Lower leg skin (tissue), 4 donors: ENCODE measurements at regions not wholly inside any gene's neighbourhood (a gene's known extent, or its start where the extent isn't known, plus 50 kb on each side); places are given as distances from the start of the nearest gene placed in this dataset.

Experiments
- DNase-seq, 2 donors: peaks; one replicate each; pipeline ENCODE4 v3.0.0-alpha.2; 2019; ENCODE audit warnings: low spot score in 2 of 2
- H3K4me3 ChIP-seq: fragments of 200-600 bp; sonication (generic); 2 replicates; pipeline ENCODE4 v1.5.1; 2017; ENCODE audit warnings: mild to moderate bottlenecking, low read depth; ENCODE audit not compliant: poor library complexity, severe bottlenecking
- POLR2A ChIP-seq, 2 donors: fragments of 450-650 bp; IDR thresholded peaks; one replicate each; pipeline ENCODE4 v1.6.1; 2016 to 2017; ENCODE audit warnings: antibody characterized with exemption in 2 of 2, mild to moderate bottlenecking in 1 of 2, moderate library complexity in 1 of 2
- WGBS, 2 donors: methylation state at CpG; one replicate each; pipeline ENCODE4 v1.1.5; 2018; 5-methylcytosine and 5-hydroxymethylcytosine counted together
- intact Hi-C: fragments of 100-400 bp; cut with DNase I; formaldehyde crosslinking; loops from one replicate; pipeline ENCODE4 v1.15.0; 2023; ENCODE audit warnings: low total_unique reads
- TF ChIP-seq, protein P1 (sequence below), 3 donors: fragments of 450-650 bp; IDR thresholded peaks; one replicate each; pipeline ENCODE4 v1.5.1; 2016; ENCODE audit warnings: antibody characterized with exemption in 3 of 3, mild to moderate bottlenecking in 3 of 3, moderate library complexity in 2 of 3

DNA sequence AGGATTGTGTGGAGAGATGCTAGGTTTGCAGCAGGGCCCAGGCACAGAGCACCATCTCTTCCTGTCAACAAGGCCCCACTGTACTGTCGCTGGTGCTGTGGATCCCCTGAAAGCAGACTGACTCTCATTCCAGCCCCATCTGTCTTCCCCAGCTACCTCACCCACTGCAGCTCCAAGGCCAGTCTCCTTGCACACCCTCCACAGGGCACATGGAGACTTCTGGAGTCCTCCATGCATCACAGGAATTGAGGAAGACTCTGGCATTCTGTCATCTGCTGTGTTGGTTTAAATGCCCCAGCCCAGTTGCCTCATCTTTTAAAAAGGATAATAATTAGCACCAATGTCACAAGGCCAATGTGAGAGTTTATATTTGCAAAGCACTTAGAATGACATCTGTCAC, 301.2 kb downstream of the RPLP1 start:
- no peak for DNase-seq
- no peak for TF ChIP-seq POLR2A (IDR thresholded peaks at IDR 0.05)
- TF ChIP-seq, protein P1, sequence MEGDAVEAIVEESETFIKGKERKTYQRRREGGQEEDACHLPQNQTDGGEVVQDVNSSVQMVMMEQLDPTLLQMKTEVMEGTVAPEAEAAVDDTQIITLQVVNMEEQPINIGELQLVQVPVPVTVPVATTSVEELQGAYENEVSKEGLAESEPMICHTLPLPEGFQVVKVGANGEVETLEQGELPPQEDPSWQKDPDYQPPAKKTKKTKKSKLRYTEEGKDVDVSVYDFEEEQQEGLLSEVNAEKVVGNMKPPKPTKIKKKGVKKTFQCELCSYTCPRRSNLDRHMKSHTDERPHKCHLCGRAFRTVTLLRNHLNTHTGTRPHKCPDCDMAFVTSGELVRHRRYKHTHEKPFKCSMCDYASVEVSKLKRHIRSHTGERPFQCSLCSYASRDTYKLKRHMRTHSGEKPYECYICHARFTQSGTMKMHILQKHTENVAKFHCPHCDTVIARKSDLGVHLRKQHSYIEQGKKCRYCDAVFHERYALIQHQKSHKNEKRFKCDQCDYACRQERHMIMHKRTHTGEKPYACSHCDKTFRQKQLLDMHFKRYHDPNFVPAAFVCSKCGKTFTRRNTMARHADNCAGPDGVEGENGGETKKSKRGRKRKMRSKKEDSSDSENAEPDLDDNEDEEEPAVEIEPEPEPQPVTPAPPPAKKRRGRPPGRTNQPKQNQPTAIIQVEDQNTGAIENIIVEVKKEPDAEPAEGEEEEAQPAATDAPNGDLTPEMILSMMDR (IDR thresholded peaks at IDR 0.05): no peak
- intact Hi-C loops: no loop called here
- no peak overlapping the region for H3K4me3 ChIP-seq
- 100% methylated on average over 1 of the region's 1 CpG for WGBS, 2 donors

DNA sequence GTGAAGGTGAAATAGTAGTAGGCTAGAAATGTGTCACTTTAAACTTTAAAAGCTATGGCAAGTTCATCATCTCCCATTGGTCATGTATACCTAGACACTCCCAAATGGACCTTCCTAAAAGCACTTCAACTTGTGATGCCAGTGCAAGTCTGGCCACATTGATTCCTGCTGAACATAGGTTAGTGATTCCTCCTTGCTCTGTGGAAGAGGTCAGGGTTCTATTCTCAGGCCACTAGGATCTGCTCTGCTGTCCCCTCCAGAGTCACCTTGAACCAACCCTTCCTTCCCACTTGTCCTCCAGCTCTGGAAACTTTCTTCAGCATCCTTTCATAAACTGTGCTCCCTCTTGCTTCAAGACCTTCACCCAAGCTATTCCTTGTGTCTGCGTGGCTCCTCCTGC, 301.7 kb downstream of the RPLP1 start:
- TF ChIP-seq, protein P1 (IDR thresholded peaks at IDR 0.05): no peak
- TF ChIP-seq POLR2A (IDR thresholded peaks at IDR 0.05): no peak
- whole genome bisulfite sequencing, 2 donors: 96% methylated on average over 1 of the region's 1 CpG
- intact Hi-C loops: no loop called here
- H3K4me3 ChIP-seq: no peak overlapping the region
- no peak for DNase-seq

DNA sequence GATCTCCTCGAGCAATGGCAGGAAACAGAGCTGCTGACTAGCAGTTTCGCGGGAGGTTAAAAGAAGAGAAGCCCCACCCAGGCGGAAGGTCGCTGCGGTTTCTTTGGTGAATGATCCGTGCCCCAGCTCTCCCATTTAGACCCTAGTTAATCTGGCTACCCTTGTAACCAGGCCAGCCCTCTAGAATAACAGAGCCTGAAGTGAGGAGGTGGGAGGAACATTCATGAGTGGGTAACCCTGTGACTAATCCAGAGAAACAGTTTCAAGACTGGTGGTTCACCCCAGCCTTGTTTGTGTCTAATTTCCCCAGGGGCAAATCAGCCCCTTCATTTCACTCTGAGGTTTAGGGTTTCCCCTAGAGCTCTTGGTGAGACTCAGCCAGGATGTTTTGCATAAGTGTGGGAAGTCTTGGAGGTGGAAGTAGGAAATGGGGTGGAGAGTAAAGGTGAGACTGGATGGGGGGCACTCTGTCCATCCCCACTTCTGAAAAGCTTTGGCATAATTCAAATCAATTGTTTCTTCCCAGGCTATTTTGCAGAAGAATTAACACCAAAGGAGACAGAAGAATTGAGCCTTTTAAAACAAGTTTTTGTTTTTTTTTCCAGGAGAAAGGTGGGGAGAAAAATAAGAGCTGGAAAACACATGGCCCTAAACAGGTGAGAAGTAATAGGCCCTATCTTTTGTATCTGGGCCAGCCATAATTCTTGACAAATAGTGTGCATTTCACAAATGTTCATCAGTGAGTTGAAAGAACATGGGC, 303.1 kb downstream of the RPLP1 start:
- no peak for DNase-seq
- H3K4me3 ChIP-seq: no peak overlapping the region
- 44 to 65% methylated on average over 7 of the region's 7 CpGs for WGBS, 2 donors
- TF ChIP-seq, protein P1 (IDR thresholded peaks at IDR 0.05): no peak
- no peak for TF ChIP-seq POLR2A (IDR thresholded peaks at IDR 0.05)
- intact Hi-C loops: no loop called here

DNA sequence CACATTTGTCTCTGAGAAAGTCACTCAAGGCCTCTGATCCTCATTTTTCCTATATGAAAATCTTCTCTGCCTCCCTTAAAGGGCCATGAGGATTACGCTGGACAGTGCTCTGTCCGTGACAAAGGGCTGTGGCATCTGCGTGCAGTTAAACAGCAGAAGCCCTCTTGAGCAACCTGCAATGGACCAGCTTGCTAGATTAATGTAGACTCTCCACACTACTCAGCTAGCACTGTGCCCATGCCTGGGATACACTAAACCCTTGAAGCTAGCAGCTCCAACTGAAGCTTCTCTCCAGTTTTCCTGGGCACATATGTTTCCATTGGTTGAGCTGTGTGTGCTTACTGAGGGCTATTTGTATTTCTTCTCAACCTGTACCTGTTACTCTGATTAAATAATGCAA, 303.8 kb downstream of the RPLP1 start:
- intact Hi-C loops: no loop called here
- no peak for TF ChIP-seq POLR2A (IDR thresholded peaks at IDR 0.05)
- TF ChIP-seq, protein P1 (IDR thresholded peaks at IDR 0.05): no peak
- WGBS, 2 donors: 98% methylated on average over 3 of the region's 3 CpGs
- no peak overlapping the region for H3K4me3 ChIP-seq
- no peak for DNase-seq

DNA sequence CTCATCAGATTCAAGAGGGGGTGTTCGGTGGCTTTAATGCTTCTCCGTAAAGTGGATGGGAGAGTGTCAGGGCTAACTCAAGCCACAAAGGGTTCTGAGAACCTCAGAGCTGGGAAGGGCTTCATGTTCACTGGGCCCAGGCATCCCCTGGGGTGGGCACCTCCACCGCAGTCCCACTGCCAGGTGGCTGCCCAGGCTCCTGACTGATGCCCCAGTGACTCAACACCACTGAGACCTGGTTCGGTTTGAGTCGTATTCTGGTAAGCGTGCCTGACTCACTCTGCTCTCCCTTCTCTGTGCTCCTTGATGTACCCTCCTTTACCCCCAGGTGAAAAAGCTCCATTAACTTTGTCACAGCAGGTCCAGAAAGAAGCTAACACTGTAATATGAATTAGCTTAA, 304.6 kb downstream of the RPLP1 start:
- intact Hi-C loops: no loop called here
- 92 to 99% methylated on average over 6 of the region's 6 CpGs for WGBS, 2 donors

More for the DNA sequence above, 304.6 kb downstream of the RPLP1 start:
- H3K4me3 ChIP-seq: no peak overlapping the region
- DNase-seq: no peak
- no peak for TF ChIP-seq POLR2A (IDR thresholded peaks at IDR 0.05)
- TF ChIP-seq, protein P1 (IDR thresholded peaks at IDR 0.05): no peak
